HepG2 (cell line): ENCODE measurements at regions not wholly inside any gene's neighbourhood (a gene's known extent, or its start where the extent isn't known, plus 50 kb on each side); places are given as distances from the start of the nearest gene placed in this dataset.

Experiments used
- CTCF ChIP-seq: sonication (generic); formaldehyde crosslinking; IDR thresholded peaks from 2 replicates; pipeline ENCODE4 v1.5.0; 2020; ENCODE audit warnings: mild to moderate bottlenecking, missing genetic modification reagents, moderate library complexity
- HMGXB4 ChIP-seq, 2 experiments: sonication (generic) in 1 of 2; formaldehyde crosslinking in 1 of 2; IDR thresholded peaks; 2 replicates each; pipeline versions ENCODE4 v1.4.0 to v1.6.1; 2018 to 2020; ENCODE audit warnings: missing genetic modification reagents in 2 of 2, borderline replicate concordance in 1 of 2, low read depth in 1 of 2, mild to moderate bottlenecking in 1 of 2, missing biosample characterization in 1 of 2
- KDM2A ChIP-seq: sonication (generic); formaldehyde crosslinking; IDR thresholded peaks from 2 replicates; pipeline ENCODE4 v1.4.0; 2020; ENCODE audit warnings: low read depth, missing genetic modification reagents, borderline replicate concordance
- POGK ChIP-seq: sonication (generic); formaldehyde crosslinking; conservative IDR thresholded peaks from 2 replicates; pipeline ENCODE4 v1.8.0; 2022; ENCODE audit warnings: mild to moderate bottlenecking, moderate library complexity, missing genetic modification reagents
- STAG1 ChIP-seq: sonication (generic); formaldehyde crosslinking; IDR thresholded peaks from 2 replicates; pipeline ENCODE4 v1.4.0; 2020; ENCODE audit warnings: missing genetic modification reagents
- THRA ChIP-seq: sonication (generic); formaldehyde crosslinking; IDR thresholded peaks from 2 replicates; pipeline ENCODE4 v1.4.0; 2020; ENCODE audit warnings: missing genetic modification reagents, borderline replicate concordance
- XRCC5 ChIP-seq: fragments of 200-400 bp; formaldehyde crosslinking; optimal IDR thresholded peaks from 2 replicates; pipeline ENCODE3; 2017; ENCODE audit warnings: mild to moderate bottlenecking, low read length
- ZNF737 ChIP-seq: sonication (generic); formaldehyde crosslinking; IDR thresholded peaks from 2 replicates; pipeline ENCODE4 v1.5.0; 2020; ENCODE audit warnings: missing genetic modification reagents, mild to moderate bottlenecking, borderline replicate concordance

GRCh38 chr2:118202707-118203303 lies 114.5 kb downstream of the INSIG2 start (continued):
- TF ChIP-seq HMGXB4 (CRISPR knock-in tag; IDR thresholded peaks at IDR 0.05; ENCODE audit: borderline replicate concordance in 1 of 2, low read depth in 1 of 2) (0 out of 4 replicates have a peak, but pooled peaks of 1 of the 2 experiments have one; percentile 20), STAG1 (CRISPR knock-in tag) (peak; percentile 66), KDM2A (peak; percentile 47; the same call in 1 of the 2 replicates), CTCF (CRISPR knock-in tag) (peak; percentile 78), THRA (CRISPR knock-in tag) (0 out of 2 replicates have a peak, but pooled peaks have one; percentile 48), ZNF737 (CRISPR knock-in tag) (no peak), POGK (CRISPR knock-in tag) (0 out of 2 replicates have a peak, but pooled peaks have one; percentile 29), XRCC5 (peak; percentile 84)
